SK-N-SH (cell line): ENCODE measurements at regions not wholly inside any gene's neighbourhood (a gene's known extent, or its start where the extent isn't known, plus 50 kb on each side); places are given as distances from the start of the nearest gene placed in this dataset.

Experiments
- CTCF ChIA-PET: fragments of 300-600, 350-600 bp; formaldehyde crosslinking; extraction: SDS; loops from one replicate; lab custom pipeline; 2021; lab: Yijun Ruan, JAX
- POLR2A ChIA-PET: fragments of 350-600 bp; sonication (Branson Sonifier 250); formaldehyde crosslinking; extraction: SDS; loops from one replicate; lab custom pipeline; 2020; ENCODE audit warnings: antibody characterized with exemption, inconsistent platforms; lab: Yijun Ruan, JAX
- DNase-seq: peaks from one replicate; pipeline ENCODE4 v3.0.0; 2012
- H2AFZ ChIP-seq: fragments of 200-600 bp; sonication (generic); 2 replicates; pipeline ENCODE4 v1.8.1; 2016; ENCODE audit warnings: antibody characterized with exemption, mild to moderate bottlenecking, low read depth
- H3F3A ChIP-seq: fragments of 200-600 bp; sonication (generic); replicated peaks from 2 replicates; pipeline ENCODE3; 2016; ENCODE audit warnings: antibody characterized with exemption, mild to moderate bottlenecking; ENCODE audit not compliant: insufficient read depth
- H3K27ac ChIP-seq, 2 experiments: fragments of 200-500 bp in 1 of 2; fragments of 200-600 bp in 1 of 2; sonication (Bioruptor generic) in 1 of 2; sonication (generic), shearing (Covaris generic) in 1 of 2; 2 replicates each; pipeline versions ENCODE4 v1.5.1 to v1.6.1; 2014 to 2016; ENCODE audit warnings: low read depth in 2 of 2, inconsistent platforms in 1 of 2, low read length in 1 of 2, mild to moderate bottlenecking in 1 of 2, mixed read lengths in 1 of 2
- H3K27me3 ChIP-seq: fragments of 200-600 bp; sonication (generic), shearing (Covaris generic); 2 replicates; pipeline ENCODE4 v1.6.1; 2016; ENCODE audit warnings: mixed run types; ENCODE audit not compliant: insufficient read depth
- H3K36me3 ChIP-seq, 2 experiments: fragments of 200-500 bp in 1 of 2; fragments of 200-600 bp in 1 of 2; sonication (Bioruptor generic) in 1 of 2; sonication (generic) in 1 of 2; replicated peaks in 1 of 2; 2 replicates each; pipeline versions ENCODE3 to v1.5.1; 2014 to 2016; ENCODE audit warnings: low read length in 1 of 2, mild to moderate bottlenecking in 1 of 2; ENCODE audit not compliant: insufficient read depth in 2 of 2, control insufficient read depth in 1 of 2
- H3K4me1 ChIP-seq, 2 experiments: fragments of 200-500 bp in 1 of 2; fragments of 200-600 bp in 1 of 2; sonication (Bioruptor generic) in 1 of 2; sonication (generic), shearing (Covaris generic) in 1 of 2; 2 replicates each; pipeline versions ENCODE4 v1.5.1 to v1.6.1; 2014 to 2016; ENCODE audit warnings: low read depth in 1 of 2, low read length in 1 of 2, mixed run types in 1 of 2; ENCODE audit not compliant: insufficient read depth in 2 of 2, control insufficient read depth in 1 of 2
- H3K4me2 ChIP-seq: fragments of 200-600 bp; sonication (generic), shearing (Covaris generic); 2 replicates; pipeline ENCODE4 v1.6.1; 2017; ENCODE audit warnings: mixed run types
- H3K4me3 ChIP-seq, 2 experiments: fragments of 200-500 bp in 1 of 2; fragments of 200-600 bp in 1 of 2; sonication (Bioruptor generic) in 1 of 2; sonication (generic), shearing (Covaris generic) in 1 of 2; 2 replicates each; pipeline versions ENCODE4 v1.5.1 to v1.8.1; 2014 to 2016; ENCODE audit warnings: low read depth in 2 of 2, inconsistent platforms in 1 of 2, low read length in 1 of 2, mild to moderate bottlenecking in 1 of 2, mixed read lengths in 1 of 2, moderate library complexity in 1 of 2
- H3K79me2 ChIP-seq: fragments of 200-600 bp; sonication (generic); 2 replicates; pipeline ENCODE4 v1.8.1; 2017; ENCODE audit warnings: mild to moderate bottlenecking; ENCODE audit not compliant: insufficient read depth
- H3K9ac ChIP-seq: fragments of 200-600 bp; sonication (generic); 2 replicates; pipeline ENCODE4 v1.6.1; 2017; ENCODE audit warnings: mixed run types
- H3K9me2 ChIP-seq: fragments of 200-600 bp; sonication (generic); 2 replicates; pipeline ENCODE4 v1.6.1; 2017; ENCODE audit warnings: mixed run types
- H3K9me3 ChIP-seq: fragments of 200-600 bp; sonication (generic); 2 replicates; pipeline ENCODE4 v1.6.1; 2017; ENCODE audit warnings: mixed run types, mild to moderate bottlenecking, moderate library complexity
- H4K20me1 ChIP-seq: fragments of 200-600 bp; sonication (generic); 2 replicates; pipeline ENCODE4 v1.6.1; 2017; ENCODE audit warnings: mild to moderate bottlenecking, mixed run types; ENCODE audit not compliant: insufficient read depth
- FOSL2 ChIP-seq: IDR thresholded peaks from 2 replicates; pipeline ENCODE4 v1.4.0; 2012; ENCODE audit warnings: low read depth, mild to moderate bottlenecking, moderate library complexity, borderline replicate concordance
- FOXJ3 ChIP-seq: sonication (generic); formaldehyde crosslinking; IDR thresholded peaks from 2 replicates; pipeline ENCODE4 v1.5.1; 2020; ENCODE audit warnings: mild to moderate bottlenecking, missing genetic modification reagents
- GABPA ChIP-seq: IDR thresholded peaks from 2 replicates; pipeline ENCODE4 v1.4.0; 2012; ENCODE audit warnings: low read depth, mild to moderate bottlenecking
- GATA2 ChIP-seq: sonication (generic); formaldehyde crosslinking; IDR thresholded peaks from 2 replicates; pipeline ENCODE4 v1.5.0; 2020; ENCODE audit warnings: mild to moderate bottlenecking, missing genetic modification reagents
- MXI1 ChIP-seq: IDR thresholded peaks from 2 replicates; pipeline ENCODE4 v1.6.1; 2012; ENCODE audit warnings: mild to moderate bottlenecking, low read depth, low read length, improper control_type of control experiment
- NFIC ChIP-seq: IDR thresholded peaks from 2 replicates; pipeline ENCODE4 v1.4.0; 2012; ENCODE audit warnings: borderline replicate concordance
- NRF1 ChIP-seq: IDR thresholded peaks from 2 replicates; pipeline ENCODE4 v1.6.1; 2012; ENCODE audit warnings: low read depth, mild to moderate bottlenecking, low read length
- POLR2AphosphoS5 ChIP-seq: IDR thresholded peaks from 2 replicates; pipeline ENCODE4 v1.6.1; 2012; ENCODE audit warnings: low read depth, low read length
- RFX5 ChIP-seq: IDR thresholded peaks from 2 replicates; pipeline ENCODE4 v1.6.1; 2012; ENCODE audit warnings: mild to moderate bottlenecking, improper control_type of control experiment, low read length
- SIN3A ChIP-seq: IDR thresholded peaks from 2 replicates; pipeline ENCODE4 v1.6.1; 2012; ENCODE audit warnings: low read depth, mild to moderate bottlenecking, low read length, moderate library complexity, borderline replicate concordance
- SMC3 ChIP-seq: IDR thresholded peaks from 2 replicates; pipeline ENCODE4 v1.6.1; 2012; ENCODE audit warnings: low read depth, low read length, improper control_type of control experiment
- TAF1 ChIP-seq: IDR thresholded peaks from 2 replicates; pipeline ENCODE4 v1.6.1; 2012; ENCODE audit warnings: low read depth, mild to moderate bottlenecking, low read length, moderate library complexity, borderline replicate concordance
- TCF12 ChIP-seq: IDR thresholded peaks from 2 replicates; pipeline ENCODE4 v1.4.0; 2012
- YY1 ChIP-seq: IDR thresholded peaks from 2 replicates; pipeline ENCODE4 v1.4.0; 2012; ENCODE audit warnings: low read depth, mild to moderate bottlenecking
- WGBS: methylation state at CpG from one replicate; pipeline ENCODE4 v1.1.6; 2017; ENCODE audit warnings: low lambda C conversion rate; 5-methylcytosine and 5-hydroxymethylcytosine counted together
- TF ChIP-seq, protein P1 (sequence below): fragments of 150-350 bp; IDR thresholded peaks from 2 replicates; pipeline ENCODE4 v1.6.1; 2016; ENCODE audit warnings: mild to moderate bottlenecking, low read depth, low read length
- TF ChIP-seq, protein P2 (sequence below): fragments of 200-600 bp; sonication (generic); IDR thresholded peaks from 2 replicates; pipeline ENCODE4 v1.6.1; 2017; ENCODE audit warnings: antibody characterized with exemption, mild to moderate bottlenecking, moderate library complexity
- TF ChIP-seq, protein P3 (sequence below): IDR thresholded peaks from 2 replicates; pipeline ENCODE4 v1.4.0; 2012; ENCODE audit warnings: low read depth, borderline replicate concordance
- TF ChIP-seq, protein P4 (sequence below): IDR thresholded peaks from 2 replicates; pipeline ENCODE4 v1.4.0; 2012; ENCODE audit warnings: low read depth, borderline replicate concordance

DNA sequence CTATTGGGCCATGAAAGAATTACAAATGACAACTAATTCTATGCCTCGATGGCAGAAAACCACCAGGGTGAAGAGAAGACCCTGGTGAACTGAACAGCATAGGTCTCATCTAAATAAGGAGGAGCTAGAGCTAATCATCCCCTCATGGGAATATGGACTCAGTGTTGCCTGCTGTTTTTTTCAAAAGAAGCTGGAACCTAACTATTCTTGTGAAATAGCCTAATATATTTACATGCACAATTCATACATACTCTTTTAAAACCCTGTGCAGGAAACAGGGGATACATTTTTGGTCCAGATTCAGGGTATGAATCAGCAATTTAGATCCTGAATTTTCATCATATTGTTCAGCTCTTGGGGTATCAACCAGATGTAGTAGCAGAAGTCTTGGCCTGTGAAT lies 560.6 kb downstream of the TOX3 start (continued):
- TF ChIP-seq SMC3 (no peak), GATA2 (CRISPR knock-in tag) (no peak), FOXJ3 (CRISPR knock-in tag) (no peak), MXI1 (no peak), RFX5 (no peak), SIN3A (no peak), POLR2AphosphoS5 (no peak), NRF1 (no peak), NFIC (no peak)
- TF ChIP-seq, protein P1, sequence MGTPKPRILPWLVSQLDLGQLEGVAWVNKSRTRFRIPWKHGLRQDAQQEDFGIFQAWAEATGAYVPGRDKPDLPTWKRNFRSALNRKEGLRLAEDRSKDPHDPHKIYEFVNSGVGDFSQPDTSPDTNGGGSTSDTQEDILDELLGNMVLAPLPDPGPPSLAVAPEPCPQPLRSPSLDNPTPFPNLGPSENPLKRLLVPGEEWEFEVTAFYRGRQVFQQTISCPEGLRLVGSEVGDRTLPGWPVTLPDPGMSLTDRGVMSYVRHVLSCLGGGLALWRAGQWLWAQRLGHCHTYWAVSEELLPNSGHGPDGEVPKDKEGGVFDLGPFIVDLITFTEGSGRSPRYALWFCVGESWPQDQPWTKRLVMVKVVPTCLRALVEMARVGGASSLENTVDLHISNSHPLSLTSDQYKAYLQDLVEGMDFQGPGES, result no peak
- TF ChIP-seq, protein P2, sequence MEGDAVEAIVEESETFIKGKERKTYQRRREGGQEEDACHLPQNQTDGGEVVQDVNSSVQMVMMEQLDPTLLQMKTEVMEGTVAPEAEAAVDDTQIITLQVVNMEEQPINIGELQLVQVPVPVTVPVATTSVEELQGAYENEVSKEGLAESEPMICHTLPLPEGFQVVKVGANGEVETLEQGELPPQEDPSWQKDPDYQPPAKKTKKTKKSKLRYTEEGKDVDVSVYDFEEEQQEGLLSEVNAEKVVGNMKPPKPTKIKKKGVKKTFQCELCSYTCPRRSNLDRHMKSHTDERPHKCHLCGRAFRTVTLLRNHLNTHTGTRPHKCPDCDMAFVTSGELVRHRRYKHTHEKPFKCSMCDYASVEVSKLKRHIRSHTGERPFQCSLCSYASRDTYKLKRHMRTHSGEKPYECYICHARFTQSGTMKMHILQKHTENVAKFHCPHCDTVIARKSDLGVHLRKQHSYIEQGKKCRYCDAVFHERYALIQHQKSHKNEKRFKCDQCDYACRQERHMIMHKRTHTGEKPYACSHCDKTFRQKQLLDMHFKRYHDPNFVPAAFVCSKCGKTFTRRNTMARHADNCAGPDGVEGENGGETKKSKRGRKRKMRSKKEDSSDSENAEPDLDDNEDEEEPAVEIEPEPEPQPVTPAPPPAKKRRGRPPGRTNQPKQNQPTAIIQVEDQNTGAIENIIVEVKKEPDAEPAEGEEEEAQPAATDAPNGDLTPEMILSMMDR, result no peak

DNA sequence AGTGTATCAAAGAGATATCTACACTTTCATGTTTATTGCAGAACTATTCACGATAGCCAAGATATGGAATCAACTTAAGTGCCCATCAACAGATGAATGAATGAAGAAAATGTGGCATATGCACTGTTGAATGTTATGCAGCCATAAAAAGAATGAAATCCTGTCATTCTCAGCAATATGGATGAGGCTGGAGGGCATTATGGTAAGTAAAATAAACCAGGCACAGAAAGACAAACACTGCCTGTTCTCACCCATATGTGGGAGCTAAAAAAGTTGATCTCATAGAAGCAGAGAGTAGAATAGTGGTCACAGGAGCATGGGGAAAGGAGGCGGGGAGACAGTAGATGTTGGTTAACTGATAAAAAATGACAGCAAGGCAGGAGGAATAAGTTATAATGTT lies 561.8 kb downstream of the TOX3 start:
- no peaks in the 10 kb centered on the region for H3K79me2 ChIP-seq
- POLR2A ChIA-PET, result no interaction called here
- 6% methylated on average over 2 of the region's 2 CpGs for whole genome bisulfite sequencing
- H3K4me2 ChIP-seq, result no peak overlapping the region
- H3F3A ChIP-seq, result no peaks in the 10 kb centered on the region
- H3K27ac ChIP-seq, result no peak overlapping the region
- no peak overlapping the region for H3K9ac ChIP-seq
- no peak for DNase-seq
- CTCF ChIA-PET, result interaction anchor here (1.2 to 10.9 kb wide), 2 partner anchors 165 to 1179 kb away, joined by 3 to 147 read pairs; no protein-coding TSS in a partner anchor
- no peaks in the 10 kb centered on the region for H3K27me3 ChIP-seq
- no peak overlapping the region for H2AFZ ChIP-seq
- H4K20me1 ChIP-seq, result no peaks in the 10 kb centered on the region
- H3K9me3 ChIP-seq, result no peaks in the 10 kb centered on the region
- no peaks in the 10 kb centered on the region; a peak in 1 of 4 replicates for H3K4me1 ChIP-seq
- no peak overlapping the region for H3K4me3 ChIP-seq
- no peak for TF ChIP-seq TCF12
- no peaks in the 10 kb centered on the region for H3K36me3 ChIP-seq
- no peaks in the 10 kb centered on the region for H3K9me2 ChIP-seq

DNA sequence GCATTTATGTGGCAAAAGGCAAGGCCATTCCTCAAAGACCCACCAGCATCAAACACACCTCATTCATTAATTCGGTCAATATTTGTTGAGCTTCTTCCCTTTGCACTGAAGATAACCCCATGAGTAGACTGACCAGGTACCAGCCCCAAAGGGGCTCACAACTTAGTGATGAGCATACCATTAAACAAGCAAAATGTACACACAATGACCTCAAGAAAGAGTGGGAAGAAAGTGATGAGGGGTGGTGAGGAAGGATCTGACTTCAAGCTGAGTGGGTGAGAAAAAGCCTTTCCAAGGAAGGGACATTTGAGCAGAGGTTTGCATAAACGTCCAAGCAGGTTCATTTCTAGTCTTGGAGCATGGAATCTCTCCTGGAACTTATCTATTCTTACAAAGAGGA lies 562.5 kb downstream of the TOX3 start:
- POLR2A ChIA-PET, result no interaction called here
- Histone ChIP-seq H3K36me3 (no peaks in the 10 kb centered on the region), H3K27me3 (no peaks in the 10 kb centered on the region), H2AFZ (no peak overlapping the region), H3K4me1 (no peaks in the 10 kb centered on the region; a peak in 1 of 4 replicates), H3K4me2 (no peak overlapping the region), H3K79me2 (no peaks in the 10 kb centered on the region), H3K9me3 (no peaks in the 10 kb centered on the region), H3K9me2 (no peaks in the 10 kb centered on the region), H3K9ac (no peak overlapping the region), H3F3A (no peaks in the 10 kb centered on the region), H3K27ac (no peak overlapping the region), H3K4me3 (no peak overlapping the region), H4K20me1 (no peaks in the 10 kb centered on the region)
- WGBS, result 2% methylated on average over 2 of the region's 2 CpGs
- TF ChIP-seq, protein P3, sequence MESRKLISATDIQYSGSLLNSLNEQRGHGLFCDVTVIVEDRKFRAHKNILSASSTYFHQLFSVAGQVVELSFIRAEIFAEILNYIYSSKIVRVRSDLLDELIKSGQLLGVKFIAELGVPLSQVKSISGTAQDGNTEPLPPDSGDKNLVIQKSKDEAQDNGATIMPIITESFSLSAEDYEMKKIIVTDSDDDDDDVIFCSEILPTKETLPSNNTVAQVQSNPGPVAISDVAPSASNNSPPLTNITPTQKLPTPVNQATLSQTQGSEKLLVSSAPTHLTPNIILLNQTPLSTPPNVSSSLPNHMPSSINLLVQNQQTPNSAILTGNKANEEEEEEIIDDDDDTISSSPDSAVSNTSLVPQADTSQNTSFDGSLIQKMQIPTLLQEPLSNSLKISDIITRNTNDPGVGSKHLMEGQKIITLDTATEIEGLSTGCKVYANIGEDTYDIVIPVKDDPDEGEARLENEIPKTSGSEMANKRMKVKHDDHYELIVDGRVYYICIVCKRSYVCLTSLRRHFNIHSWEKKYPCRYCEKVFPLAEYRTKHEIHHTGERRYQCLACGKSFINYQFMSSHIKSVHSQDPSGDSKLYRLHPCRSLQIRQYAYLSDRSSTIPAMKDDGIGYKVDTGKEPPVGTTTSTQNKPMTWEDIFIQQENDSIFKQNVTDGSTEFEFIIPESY, result no peak
- no peak for TF ChIP-seq MXI1
- no peak for TF ChIP-seq FOSL2
- TF ChIP-seq, protein P4, sequence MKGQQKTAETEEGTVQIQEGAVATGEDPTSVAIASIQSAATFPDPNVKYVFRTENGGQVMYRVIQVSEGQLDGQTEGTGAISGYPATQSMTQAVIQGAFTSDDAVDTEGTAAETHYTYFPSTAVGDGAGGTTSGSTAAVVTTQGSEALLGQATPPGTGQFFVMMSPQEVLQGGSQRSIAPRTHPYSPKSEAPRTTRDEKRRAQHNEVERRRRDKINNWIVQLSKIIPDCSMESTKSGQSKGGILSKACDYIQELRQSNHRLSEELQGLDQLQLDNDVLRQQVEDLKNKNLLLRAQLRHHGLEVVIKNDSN, result no peak
- no peak for TF ChIP-seq TAF1
- TF ChIP-seq YY1, result no peak
- no peak for TF ChIP-seq GABPA
- TF ChIP-seq RFX5, result no peak
- no peak for TF ChIP-seq TCF12
- CTCF ChIA-PET, result interaction anchor here (0.6 to 10.9 kb wide), 4 partner anchors 13 to 1178 kb away, joined by 3 to 147 read pairs (median 36); no protein-coding TSS in a partner anchor
- no peak for DNase-seq
